GM21576 (cell line): ENCODE measurements at regions not wholly inside any gene's neighbourhood (a gene's known extent, or its start where the extent isn't known, plus 50 kb on each side); places are given as distances from the start of the nearest gene placed in this dataset.

ENCODE experiments used
- ATAC-seq: cut with Tn5 transposase; IDR thresholded peaks from one replicate; pipeline ENCODE4 v1.9.1; 2021; ENCODE audit warnings: mild to moderate bottlenecking, moderate library complexity; ENCODE audit not compliant: unreplicated experiment

GRCh38 chr5:153437251-153437650 is 53.2 kb upstream of the GRIA1 start:
- ATAC-seq = no peak

- ATAC-seq = no peak
Observed at GRCh38 chr5:153439130-153439529, 51.3 kb upstream of the GRIA1 start.
